ENCODE measurements at regions not wholly inside any gene's neighbourhood (a gene's known extent, or its start where the extent isn't known, plus 50 kb on each side); places are given as distances from the start of the nearest gene placed in this dataset.

DNA sequence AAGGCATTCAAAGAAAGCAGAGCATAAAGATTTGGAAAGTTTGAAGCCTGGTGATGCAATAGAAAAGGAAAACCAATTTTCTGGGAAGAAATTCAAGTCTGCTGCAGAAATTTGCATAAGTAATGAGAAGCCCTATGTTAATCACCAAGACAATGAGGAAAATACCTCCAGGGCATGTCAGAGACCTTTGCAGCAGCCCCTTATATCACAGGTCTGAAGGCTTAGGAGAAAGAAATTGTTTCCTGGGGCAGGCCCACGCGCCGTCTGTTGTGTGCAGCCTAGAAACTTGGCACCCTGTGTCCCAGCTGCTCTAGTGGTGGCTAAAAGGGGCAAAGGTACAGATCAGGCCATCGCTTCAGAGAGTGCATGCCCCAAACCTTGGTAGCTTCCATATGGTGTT, 495.3 kb upstream of the CDH6 start:
- TF ChIP-seq EP300 (IDR thresholded peaks at IDR 0.05) (no peak), CTCF (IDR thresholded peaks at IDR 0.05) (no peak)
